PC-3 (cell line): ENCODE measurements at regions not wholly inside any gene's neighbourhood (a gene's known extent, or its start where the extent isn't known, plus 50 kb on each side); places are given as distances from the start of the nearest gene placed in this dataset.

Source experiments
- EZH2 ChIP-seq: fragments of 300-600 bp; sonication (generic); IDR thresholded peaks from one replicate; pipeline ENCODE4 v1.6.1; 2017; ENCODE audit warnings: antibody characterized with exemption, mild to moderate bottlenecking, low read length; ENCODE audit not compliant: unreplicated experiment
- TF ChIP-seq, protein P1 (sequence below): fragments of 300-600 bp; sonication (generic); conservative IDR thresholded peaks from 2 replicates; pipeline ENCODE4 v1.5.1; 2017; ENCODE audit warnings: antibody characterized with exemption, low read depth, mild to moderate bottlenecking, low read length

DNA sequence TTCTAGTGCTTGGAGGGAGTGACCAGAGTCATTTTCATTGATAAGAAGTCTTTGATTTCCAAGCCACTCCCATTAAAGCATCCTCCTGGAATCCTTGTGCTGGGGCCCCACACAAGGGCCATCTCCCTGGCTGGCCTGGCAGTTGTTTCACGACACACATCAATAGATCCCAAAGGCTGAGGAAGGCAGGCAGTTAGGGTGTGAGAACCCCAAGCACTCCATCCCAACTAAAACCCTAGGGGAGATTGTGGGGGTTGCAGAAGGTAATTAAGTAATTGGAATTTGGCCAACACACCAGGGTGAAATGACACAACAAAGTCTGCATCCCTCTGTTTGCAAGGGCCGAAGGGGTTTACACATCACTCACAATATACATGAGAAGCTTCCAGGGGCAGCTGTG, 578.1 kb upstream of the SYT4 start:
- TF ChIP-seq, protein P1, sequence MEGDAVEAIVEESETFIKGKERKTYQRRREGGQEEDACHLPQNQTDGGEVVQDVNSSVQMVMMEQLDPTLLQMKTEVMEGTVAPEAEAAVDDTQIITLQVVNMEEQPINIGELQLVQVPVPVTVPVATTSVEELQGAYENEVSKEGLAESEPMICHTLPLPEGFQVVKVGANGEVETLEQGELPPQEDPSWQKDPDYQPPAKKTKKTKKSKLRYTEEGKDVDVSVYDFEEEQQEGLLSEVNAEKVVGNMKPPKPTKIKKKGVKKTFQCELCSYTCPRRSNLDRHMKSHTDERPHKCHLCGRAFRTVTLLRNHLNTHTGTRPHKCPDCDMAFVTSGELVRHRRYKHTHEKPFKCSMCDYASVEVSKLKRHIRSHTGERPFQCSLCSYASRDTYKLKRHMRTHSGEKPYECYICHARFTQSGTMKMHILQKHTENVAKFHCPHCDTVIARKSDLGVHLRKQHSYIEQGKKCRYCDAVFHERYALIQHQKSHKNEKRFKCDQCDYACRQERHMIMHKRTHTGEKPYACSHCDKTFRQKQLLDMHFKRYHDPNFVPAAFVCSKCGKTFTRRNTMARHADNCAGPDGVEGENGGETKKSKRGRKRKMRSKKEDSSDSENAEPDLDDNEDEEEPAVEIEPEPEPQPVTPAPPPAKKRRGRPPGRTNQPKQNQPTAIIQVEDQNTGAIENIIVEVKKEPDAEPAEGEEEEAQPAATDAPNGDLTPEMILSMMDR: no peak
- no peak for TF ChIP-seq EZH2
